K562 (cell line): ENCODE measurements at regions not wholly inside any gene's neighbourhood (a gene's known extent, or its start where the extent isn't known, plus 50 kb on each side); places are given as distances from the start of the nearest gene placed in this dataset.

Source experiments
- ATAC-seq: fragments of 200-7000 bp; cut with Tn5 transposase; 3 replicates; pipeline ENCODE4 v1.9.1; 2020; ENCODE audit warnings: moderate library complexity
- BruUV-seq: library from RNA; stranded (reverse); fragments of 400-500 nt; replicated peaks from 2 replicates; lab custom pipeline; 2021; lab: Mats Ljungman, UMichigan
- CTCF ChIA-PET: fragments of 300-600 bp; formaldehyde crosslinking; extraction: SDS; loops from one replicate; lab custom pipeline; 2021; ENCODE audit warnings: low intra/inter-chr PET ratio; lab: Yijun Ruan, JAX
- POLR2A ChIA-PET: fragments of 300-600, 350-650 bp; sonication (Branson Sonifier 250); formaldehyde crosslinking; extraction: SDS; loops from one replicate; lab custom pipeline; 2021; ENCODE audit warnings: antibody characterized with exemption, inconsistent platforms; lab: Yijun Ruan, JAX
- DNase-seq, 4 experiments: peaks; one replicate each; pipeline versions ENCODE4 v3.0.0 to v3.0.0-alpha.2; 2011 to 2018; ENCODE audit warnings: low spot score in 3 of 4, mixed read lengths in 3 of 4; ENCODE audit errors: extremely low read depth in 1 of 4
- FAIRE-seq: peaks from 2 replicates; lab custom pipeline; 2011; peaks lifted over from hg19 to GRCh38; lab: Jason Lieb, UNC
- H2AFZ ChIP-seq: 2 replicates; pipeline ENCODE4 v1.6.0; 2011; ENCODE audit warnings: low read depth, low read length, control low read depth, inconsistent platforms
- H3K27ac ChIP-seq: fragments of 200-600 bp; 3 replicates; pipeline ENCODE4 v1.8.0; 2011; ENCODE audit warnings: low read depth, mild to moderate bottlenecking, control low read depth, inconsistent platforms, low read length, moderate library complexity, mixed read lengths; ENCODE audit errors: extremely low read depth
- H3K27me3 ChIP-seq, 2 experiments: fragments of 300-600 bp in 1 of 2; 2 replicates in 1 of 2; 3 replicates in 1 of 2; pipeline versions ENCODE4 v1.6.0 to v1.8.0; 2011; ENCODE audit warnings: inconsistent platforms in 2 of 2, low read length in 2 of 2, mild to moderate bottlenecking in 1 of 2, mixed read lengths in 1 of 2, moderate library complexity in 1 of 2; ENCODE audit not compliant: control insufficient read depth in 2 of 2, insufficient read depth in 2 of 2
- H3K36me3 ChIP-seq: fragments of 300-600 bp; 3 replicates; pipeline ENCODE4 v1.8.0; 2011; ENCODE audit warnings: mild to moderate bottlenecking, low read length, inconsistent platforms; ENCODE audit not compliant: control insufficient read depth, insufficient read depth
- H3K4me1 ChIP-seq, 2 experiments: fragments of 200-600 bp in 1 of 2; replicated peaks in 1 of 2; 2 replicates in 1 of 2; 3 replicates in 1 of 2; pipeline versions ENCODE4 v1.5.1 to v1.8.0; 2011; ENCODE audit warnings: inconsistent platforms in 2 of 2, low read length in 2 of 2, mild to moderate bottlenecking in 1 of 2, mixed read lengths in 1 of 2, moderate library complexity in 1 of 2; ENCODE audit not compliant: control insufficient read depth in 2 of 2, insufficient read depth in 2 of 2
- H3K4me2 ChIP-seq: 2 replicates; pipeline ENCODE4 v1.6.1; 2011; ENCODE audit warnings: low read length, control low read depth, inconsistent platforms, mixed read lengths; ENCODE audit not compliant: insufficient read depth
- H3K4me3 ChIP-seq: fragments of 200-600 bp; sonication (generic), shearing (Covaris generic); 2 replicates; pipeline ENCODE4 v1.5.1; 2016; ENCODE audit warnings: control low read depth, inconsistent platforms
- H3K79me2 ChIP-seq: fragments of 200-600 bp; 3 replicates; pipeline ENCODE4 v1.8.0; 2011; ENCODE audit warnings: low read length, inconsistent platforms; ENCODE audit not compliant: control insufficient read depth, insufficient read depth
- H3K9ac ChIP-seq, 2 experiments: 2 replicates each; pipeline versions ENCODE4 v1.6.0 to v1.6.1; 2011; ENCODE audit warnings: low read depth in 2 of 2, low read length in 2 of 2, control low read depth in 1 of 2, inconsistent platforms in 1 of 2, mild to moderate bottlenecking in 1 of 2, mixed read lengths in 1 of 2; ENCODE audit not compliant: insufficient read depth in 1 of 2
- H3K9me1 ChIP-seq: one replicate; pipeline ENCODE4 v1.6.0; 2011; ENCODE audit warnings: inconsistent platforms, mild to moderate bottlenecking, low read length, moderate library complexity; ENCODE audit not compliant: control insufficient read depth, insufficient read depth
- H3K9me3 ChIP-seq: replicated peaks from 2 replicates; pipeline ENCODE4 v1.5.1; 2011; ENCODE audit warnings: low read depth, low read length, inconsistent platforms; ENCODE audit not compliant: control insufficient read depth, insufficient read depth
- H4K20me1 ChIP-seq: replicated peaks from 2 replicates; pipeline ENCODE4 v1.6.1; 2011; ENCODE audit warnings: low read length, inconsistent platforms, mixed read lengths; ENCODE audit not compliant: control insufficient read depth, insufficient read depth
- COPS2 ChIP-seq: fragments of 450-650 bp; conservative IDR thresholded peaks from 2 replicates; pipeline ENCODE4 v1.6.1; 2016; ENCODE audit warnings: mild to moderate bottlenecking, moderate library complexity
- ETS2 ChIP-seq: IDR thresholded peaks from 2 replicates; pipeline ENCODE4 v1.6.1; 2016; ENCODE audit warnings: borderline replicate concordance, missing genetic modification characterization, mild to moderate bottlenecking, moderate library complexity, missing compliant biosample characterization; ENCODE audit not compliant: poor library complexity, severe bottlenecking
- KDM5B ChIP-seq: fragments of 200-600 bp; sonication (generic); IDR thresholded peaks from 2 replicates; pipeline ENCODE4 v1.6.1; 2012; ENCODE audit warnings: low read depth, mild to moderate bottlenecking, moderate library complexity, low read length, control low read depth, inconsistent platforms; ENCODE audit not compliant: insufficient replicate concordance
- KLF16 ChIP-seq: IDR thresholded peaks from 2 replicates; pipeline ENCODE4 v1.6.1; 2016; ENCODE audit warnings: antibody characterized with exemption
- SREBF2 ChIP-seq: sonication (generic); formaldehyde crosslinking; IDR thresholded peaks from 2 replicates; pipeline ENCODE4 v1.4.0; 2020; ENCODE audit warnings: mild to moderate bottlenecking, missing genetic modification reagents
- SRSF3 ChIP-seq: fragments of 200-400 bp; formaldehyde crosslinking; IDR thresholded peaks from 2 replicates; pipeline ENCODE4 v1.6.1; 2016; ENCODE audit warnings: mild to moderate bottlenecking, low read length, moderate library complexity; ENCODE audit not compliant: insufficient read depth
- STAT5B ChIP-seq: fragments of 250-450 bp; sonication (Bioruptor Pico); IDR thresholded peaks from 2 replicates; pipeline ENCODE4 v1.8.0; 2021; ENCODE audit warnings: mild to moderate bottlenecking, inconsistent platforms
- TCF7L2 ChIP-seq: fragments of 150-350 bp; IDR thresholded peaks from 2 replicates; pipeline ENCODE4 v1.6.1; 2016; ENCODE audit warnings: low read depth, mild to moderate bottlenecking, low read length, moderate library complexity
- TRIM28 ChIP-seq: fragments of 450-650 bp; IDR thresholded peaks from 2 replicates; pipeline ENCODE4 v1.6.1; 2017
- ZNF778 ChIP-seq: fragments of 450-650 bp; formaldehyde crosslinking; IDR thresholded peaks from 2 replicates; pipeline ENCODE4 v1.4.0; 2020; ENCODE audit warnings: mild to moderate bottlenecking, moderate library complexity
- WGBS: fragments of 100-300 bp; shearing (Covaris generic); methylation state at CpG from one replicate; pipeline ENCODE4 v1.1.6; 2016; ENCODE audit warnings: low coverage, mixed read lengths; ENCODE audit not compliant: insufficient coverage; ENCODE audit errors: missing lambda C conversion rate; 5-methylcytosine and 5-hydroxymethylcytosine counted together
- in situ Hi-C: fragments of 300-500 bp; cut with MboI; formaldehyde crosslinking; loops from 4 replicates; pipeline ENCODE4 v1.15.0; 2018; ENCODE audit warnings: inconsistent platforms, mixed read lengths
- intact Hi-C: fragments of 100-400 bp; cut with micrococcal nuclease; formaldehyde crosslinking; loops from 2 replicates; pipeline ENCODE4 v1.14.2; 2022
- TF ChIP-seq, protein P1 (sequence below), 2 experiments: IDR thresholded peaks in 1 of 2; conservative IDR thresholded peaks in 1 of 2; 2 replicates each; pipeline ENCODE4 v1.6.1; 2016; ENCODE audit warnings: low read depth in 2 of 2, mild to moderate bottlenecking in 1 of 2, missing compliant biosample characterization in 1 of 2, missing genetic modification characterization in 1 of 2, moderate library complexity in 1 of 2

DNA sequence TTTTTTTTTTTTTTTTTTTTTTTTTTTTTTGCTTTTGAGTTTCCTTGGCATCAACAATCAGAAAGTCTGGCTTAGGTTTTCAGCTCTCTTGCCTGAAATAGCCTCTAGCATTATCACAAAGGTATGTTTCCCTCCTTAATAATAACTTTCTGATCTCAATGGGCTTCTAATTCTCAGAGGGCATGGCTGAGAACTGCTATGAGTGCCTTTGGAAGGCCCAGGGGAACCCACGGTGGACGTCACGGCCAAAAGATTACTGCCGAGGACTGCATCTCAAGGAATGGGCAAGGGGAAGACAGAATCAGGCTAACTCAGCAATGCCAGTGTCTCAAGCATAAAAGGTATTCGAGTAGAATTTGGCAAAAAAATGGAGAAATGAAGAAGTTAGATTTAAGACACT, 73.2 kb upstream of the SLC14A2 start:
- H3K4me1 ChIP-seq, result no peaks in the 10 kb centered on the region
- no peaks in the 10 kb centered on the region for H4K20me1 ChIP-seq
- no peaks in the 10 kb centered on the region for H3K9me3 ChIP-seq
- DNase-seq (no peak), FAIRE-seq (no peak), ATAC-seq (no peak)
- H3K9ac ChIP-seq, result no peak overlapping the region
- no peaks in the 10 kb centered on the region for H3K27me3 ChIP-seq
- no peak overlapping the region for H3K4me2 ChIP-seq
- no peak overlapping the region for H3K4me3 ChIP-seq
- in situ Hi-C loops, result no loop called here
- 2% methylated on average over 5 of the region's 5 CpGs for WGBS
- H3K27ac ChIP-seq, result no peak overlapping the region
- BruUV-seq, result no TSS peak
- no peaks in the 10 kb centered on the region for H3K36me3 ChIP-seq
- no peaks in the 10 kb centered on the region for H3K79me2 ChIP-seq
- no peaks in the 10 kb centered on the region for H3K9me1 ChIP-seq
- POLR2A ChIA-PET, result interaction anchor here (0.7 kb wide), 1 partner anchor 104 kb away, joined by 3 read pairs; no protein-coding TSS in a partner anchor
- H2AFZ ChIP-seq, result no peak overlapping the region
- intact Hi-C loops, result no loop called here
- no peak for TF ChIP-seq ZNF778 (CRISPR knock-in tag)
- TF ChIP-seq TCF7L2, result no peak
- no peak for TF ChIP-seq SREBF2
- no peak for TF ChIP-seq KDM5B
- no peak for TF ChIP-seq KLF16
- TF ChIP-seq STAT5B (CRISPR knock-in tag), result no peak
- no peak for TF ChIP-seq ETS2
- no peak for TF ChIP-seq TRIM28
- TF ChIP-seq, protein P1, sequence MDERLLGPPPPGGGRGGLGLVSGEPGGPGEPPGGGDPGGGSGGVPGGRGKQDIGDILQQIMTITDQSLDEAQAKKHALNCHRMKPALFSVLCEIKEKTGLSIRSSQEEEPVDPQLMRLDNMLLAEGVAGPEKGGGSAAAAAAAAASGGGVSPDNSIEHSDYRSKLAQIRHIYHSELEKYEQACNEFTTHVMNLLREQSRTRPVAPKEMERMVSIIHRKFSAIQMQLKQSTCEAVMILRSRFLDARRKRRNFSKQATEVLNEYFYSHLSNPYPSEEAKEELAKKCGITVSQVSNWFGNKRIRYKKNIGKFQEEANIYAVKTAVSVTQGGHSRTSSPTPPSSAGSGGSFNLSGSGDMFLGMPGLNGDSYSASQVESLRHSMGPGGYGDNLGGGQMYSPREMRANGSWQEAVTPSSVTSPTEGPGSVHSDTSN (CRISPR knock-in tag; IDR thresholded peaks at IDR 0.05; ENCODE audit: low read depth), result no peak
- TF ChIP-seq, protein P1 (tag; conservative IDR thresholded peaks at IDR 0.05; ENCODE audit: low read depth), result no peak
- TF ChIP-seq COPS2, result no peak
- TF ChIP-seq SRSF3, result no peak
- CTCF ChIA-PET, result no interaction called here
